HG03280 (cell line): ENCODE measurements at regions not wholly inside any gene's neighbourhood (a gene's known extent, or its start where the extent isn't known, plus 50 kb on each side); places are given as distances from the start of the nearest gene placed in this dataset.

Experiments used
- ATAC-seq: cut with Tn5 transposase; IDR thresholded peaks from one replicate; pipeline ENCODE4 v1.9.1; 2021; ENCODE audit warnings: mild to moderate bottlenecking, moderate library complexity; ENCODE audit not compliant: unreplicated experiment

GRCh38 chr6:44701637-44702101 lies 314.2 kb downstream of the CDC5L start:
- ATAC-seq: no peak

- ATAC-seq: no peak
Observed at GRCh38 chr6:44702292-44702691, 314.8 kb downstream of the CDC5L start.

- peak; percentile 57 for ATAC-seq
Observed at GRCh38 chr6:44704240-44705150, 317.0 kb downstream of the CDC5L start.

GRCh38 chr6:44705596-44705995 lies 318.1 kb downstream of the CDC5L start:
- no peak for ATAC-seq

- no peak for ATAC-seq
Observed at GRCh38 chr6:44706011-44706410, 318.5 kb downstream of the CDC5L start.

- no peak for ATAC-seq
Observed at GRCh38 chr6:44708208-44708607, 320.7 kb downstream of the CDC5L start.

GRCh38 chr6:44712353-44713111 lies 325.0 kb downstream of the CDC5L start:
- ATAC-seq: no peak

GRCh38 chr6:44715188-44715587 lies 327.7 kb downstream of the CDC5L start:
- no peak for ATAC-seq

GRCh38 chr6:44715925-44716324 lies 328.4 kb downstream of the CDC5L start:
- ATAC-seq: no peak

GRCh38 chr6:44717431-44717830 lies 329.9 kb downstream of the CDC5L start:
- no peak for ATAC-seq

- no peak for ATAC-seq
Observed at GRCh38 chr6:44721954-44722578, 334.6 kb downstream of the CDC5L start.

GRCh38 chr6:44722736-44723135 lies 335.2 kb downstream of the CDC5L start:
- no peak for ATAC-seq

- no peak for ATAC-seq
Observed at GRCh38 chr6:44723439-44724197, 336.1 kb downstream of the CDC5L start.

GRCh38 chr6:44725070-44725469 lies 337.6 kb downstream of the CDC5L start:
- ATAC-seq: no peak

GRCh38 chr6:44727651-44728630 lies 340.4 kb downstream of the CDC5L start:
- no peak for ATAC-seq

GRCh38 chr6:44730771-44731391 lies 343.4 kb downstream of the CDC5L start:
- ATAC-seq: no peak

- no peak for ATAC-seq
Observed at GRCh38 chr6:44731485-44732095, 344.1 kb downstream of the CDC5L start.

GRCh38 chr6:44732243-44732642 lies 344.7 kb downstream of the CDC5L start:
- ATAC-seq: no peak

GRCh38 chr6:44733126-44733525 lies 345.6 kb downstream of the CDC5L start:
- no peak for ATAC-seq
